Endothelial cell of hepatic sinusoid (primary cell): ENCODE measurements at regions not wholly inside any gene's neighbourhood (a gene's known extent, or its start where the extent isn't known, plus 50 kb on each side); places are given as distances from the start of the nearest gene placed in this dataset.
"Not testable (repeated sequence)": the region's sequence is repeated elsewhere in the genome, so short reads cannot be mapped to it uniquely, and the experiment has no call there.

Experiments
- in situ Hi-C: cut with HindIII; loops from 2 replicates; pipeline ENCODE4 v1.10.0; 2017; ENCODE audit warnings: low sequenced_read_pairs

DNA sequence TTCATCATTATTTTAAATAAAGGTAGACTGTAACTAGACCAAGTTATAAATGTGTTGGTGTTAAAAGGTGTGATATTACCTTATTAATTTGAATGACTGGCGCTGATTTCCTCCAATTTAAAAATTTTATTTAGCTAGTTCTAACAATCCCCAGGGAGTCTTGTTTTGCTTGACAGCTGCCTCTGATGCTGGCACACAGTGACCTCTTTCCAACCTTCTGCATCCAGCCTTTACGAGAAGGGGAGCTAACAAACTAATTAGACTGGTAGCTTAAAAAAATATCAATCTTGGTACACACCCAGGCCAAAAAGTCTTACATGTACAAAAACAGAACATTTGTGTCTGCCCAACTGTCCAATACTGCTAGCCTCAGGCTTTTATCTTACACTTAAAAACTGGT lies 51.8 kb upstream of the ENPEP start:
- in situ Hi-C loops = no loop called here

DNA sequence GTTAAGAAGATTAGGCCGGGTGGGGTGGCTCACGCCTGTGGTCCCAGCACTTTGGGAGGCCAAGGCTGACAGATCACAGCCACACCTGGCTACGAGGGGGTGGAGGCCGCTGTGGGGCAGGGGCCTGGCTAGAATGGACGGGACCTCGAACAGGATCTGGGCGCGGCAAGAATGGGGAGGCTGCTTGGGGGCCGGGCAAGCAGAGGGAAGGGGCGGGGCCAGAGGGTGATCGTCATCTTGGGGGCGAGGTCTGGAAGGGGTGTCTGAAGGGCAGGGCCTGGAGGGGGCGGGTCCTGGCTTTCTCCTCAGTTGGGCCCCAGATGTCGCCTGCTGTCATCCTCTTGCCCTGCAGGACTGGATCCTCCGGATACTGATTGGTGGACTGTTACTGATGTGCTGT lies 57.3 kb upstream of the ENPEP start:
- in situ Hi-C loops = no loop called here

DNA sequence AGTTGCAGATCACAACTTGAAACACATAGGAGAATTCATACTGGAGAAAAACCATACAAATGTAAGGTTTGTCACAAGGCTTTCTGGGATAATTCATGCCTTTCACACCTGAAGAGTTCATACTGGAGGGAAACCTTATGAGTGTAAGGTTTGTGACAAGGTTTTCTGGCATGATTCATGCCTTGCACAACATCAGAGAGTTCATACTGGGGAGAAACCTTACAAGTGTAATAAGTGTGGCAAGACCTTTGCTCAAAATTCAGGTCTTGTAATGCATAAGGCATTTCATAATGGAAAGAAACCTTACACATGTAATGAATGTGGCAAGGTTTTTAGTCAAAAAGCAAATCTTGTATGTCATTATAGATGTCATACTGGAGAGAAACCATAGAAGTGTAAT lies 58.8 kb upstream of the ENPEP start:
- in situ Hi-C loops = no loop called here

GRCh38 chr4:110415478-110415877 lies 60.5 kb upstream of the ENPEP start:
- in situ Hi-C loops = no loop called here

- in situ Hi-C loops = no loop called here
Measured at GRCh38 chr4:110415041-110415440, 60.9 kb upstream of the ENPEP start.

DNA sequence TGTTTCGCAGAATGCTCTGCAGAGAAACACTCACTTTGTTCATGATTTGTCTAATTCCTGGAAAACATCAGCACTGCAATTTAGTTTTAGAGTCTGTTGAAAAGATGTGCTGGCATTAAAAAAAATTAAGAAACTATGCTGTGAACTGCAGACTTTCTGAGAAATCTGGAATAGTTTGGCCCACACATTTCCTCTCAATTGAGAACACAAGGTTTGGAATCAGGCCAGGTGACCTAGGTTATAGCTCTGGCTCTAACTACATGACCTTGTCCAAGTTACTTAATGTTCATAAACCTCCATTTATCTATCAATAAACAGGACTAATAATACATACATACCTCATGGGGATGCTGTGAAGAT lies 61.4 kb upstream of the ENPEP start:
- in situ Hi-C loops = no loop called here

GRCh38 chr4:110413807-110414560 lies 62.0 kb upstream of the ENPEP start:
- in situ Hi-C loops = not testable (repeated sequence)

DNA sequence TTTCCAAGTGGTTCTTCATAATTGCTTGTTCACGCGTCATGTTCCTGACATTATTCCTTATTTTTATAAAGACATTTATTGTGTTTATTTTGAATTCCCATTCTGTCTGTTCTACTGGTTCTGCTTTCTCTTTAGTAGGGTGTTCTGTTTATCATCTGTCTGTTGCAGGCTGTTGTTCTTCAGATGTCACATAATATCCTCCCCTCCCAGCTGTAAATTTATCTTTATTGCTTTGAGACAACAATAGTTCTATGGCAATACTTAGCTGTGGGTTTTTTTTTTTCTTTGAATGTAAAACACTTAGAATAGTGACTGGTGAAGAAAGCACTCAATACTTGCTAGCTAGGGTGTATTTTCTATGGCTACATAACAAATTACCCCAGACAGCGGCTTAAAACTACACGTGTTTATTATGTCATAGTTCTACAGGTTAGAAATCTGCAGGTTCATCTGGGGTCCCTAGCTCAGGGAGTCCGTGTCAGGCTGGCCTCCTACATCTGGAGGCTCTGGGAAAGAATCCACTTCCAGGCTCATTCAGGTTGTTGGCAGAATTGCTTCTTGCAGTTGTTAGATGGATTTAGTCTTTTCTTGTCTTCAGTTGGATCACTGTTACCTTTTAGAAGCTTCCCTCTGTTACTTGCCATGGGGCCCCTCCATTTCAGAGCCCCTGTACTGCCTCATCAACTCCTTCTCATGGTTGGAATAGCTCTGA lies 63.4 kb upstream of the ENPEP start:
- in situ Hi-C loops = no loop called here

DNA sequence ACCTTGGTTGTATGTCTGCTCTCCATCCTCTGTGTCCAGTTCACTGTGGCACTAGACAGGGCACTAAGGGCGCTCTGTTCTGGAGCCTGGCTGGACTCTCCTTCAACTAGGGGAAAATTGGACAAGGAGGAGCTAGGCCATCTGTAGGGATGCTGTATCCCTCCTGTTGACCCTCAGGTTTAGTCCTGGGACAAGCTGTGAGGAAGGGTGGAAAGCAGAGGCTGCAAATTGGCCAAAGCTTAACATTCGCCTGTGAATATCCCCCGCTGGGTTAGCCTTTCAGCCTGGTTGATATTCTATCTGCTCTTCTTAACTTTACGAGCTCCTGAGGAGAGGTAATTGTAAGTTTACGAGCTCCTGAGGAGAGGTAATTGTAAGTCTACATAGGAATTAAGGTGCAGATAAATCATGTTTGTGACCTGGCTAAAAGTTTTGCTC lies 64.4 kb upstream of the ENPEP start:
- in situ Hi-C loops = no loop called here

GRCh38 chr4:110410853-110411573 lies 64.9 kb upstream of the ENPEP start:
- in situ Hi-C loops = not testable (repeated sequence)

GRCh38 chr4:110400086-110400485 lies 75.9 kb upstream of the ENPEP start:
- in situ Hi-C loops = no loop called here

- in situ Hi-C loops = not testable (repeated sequence)
Measured at GRCh38 chr4:110399046-110399445, 76.9 kb upstream of the ENPEP start.

- in situ Hi-C loops = no loop called here
Measured at GRCh38 chr4:110396963-110397362, 79.0 kb upstream of the ENPEP start.

DNA sequence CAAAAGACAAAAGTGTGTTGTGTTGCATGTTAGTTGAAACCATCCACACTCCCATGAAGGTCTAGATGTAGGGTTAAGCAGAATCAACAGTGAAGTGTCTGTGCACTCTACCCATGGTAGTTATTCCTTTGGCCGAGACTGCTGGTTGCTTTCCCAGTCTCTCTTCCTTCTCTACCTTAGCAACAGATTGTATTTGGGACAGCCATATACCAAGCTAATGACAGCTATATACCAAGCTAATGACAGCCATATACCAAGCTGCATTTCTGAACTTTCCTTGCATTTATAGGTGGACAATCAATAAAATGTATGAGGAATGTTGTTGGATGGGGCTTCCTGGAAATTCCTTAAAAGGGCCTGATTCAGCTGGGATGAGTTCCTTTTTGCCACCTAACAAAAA lies 80.5 kb upstream of the ENPEP start:
- in situ Hi-C loops = no loop called here

DNA sequence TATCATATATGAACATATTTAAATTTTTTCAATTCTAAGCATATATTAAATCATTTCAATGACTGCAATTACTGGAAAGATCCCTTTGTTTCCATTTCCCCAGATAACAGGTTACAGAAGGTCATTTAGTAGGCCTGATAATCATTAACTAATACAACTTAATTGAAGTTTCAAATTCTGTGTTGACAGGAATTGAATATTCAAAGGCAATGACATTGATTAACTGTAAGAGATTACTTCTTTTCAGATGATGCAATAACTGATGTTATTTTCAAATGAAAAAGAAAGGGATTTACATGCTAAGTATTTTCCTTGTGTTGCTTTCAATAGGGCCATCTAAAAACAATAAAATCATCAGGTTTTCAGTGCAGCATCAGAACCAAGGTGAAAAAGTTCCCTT lies 81.1 kb upstream of the ENPEP start:
- in situ Hi-C loops = no loop called here

DNA sequence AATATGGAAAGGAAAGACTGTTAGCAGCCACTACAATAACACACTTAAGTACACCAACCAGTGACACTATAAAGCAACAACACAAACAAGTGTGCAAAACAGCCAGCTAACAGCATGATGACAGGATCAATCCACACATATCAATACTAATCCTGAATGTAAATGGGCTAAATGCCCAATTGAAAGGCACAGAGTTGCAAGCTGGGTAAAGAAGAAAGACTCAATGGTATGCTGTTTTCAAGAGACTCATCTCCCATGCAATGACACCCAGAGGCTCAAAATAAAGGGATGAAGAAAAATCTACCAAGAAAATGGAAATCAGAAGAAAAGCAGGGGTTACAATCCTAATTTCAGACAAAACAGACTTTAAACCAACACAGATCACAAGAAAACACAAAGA lies 94.2 kb upstream of the ENPEP start:
- in situ Hi-C loops = no loop called here

DNA sequence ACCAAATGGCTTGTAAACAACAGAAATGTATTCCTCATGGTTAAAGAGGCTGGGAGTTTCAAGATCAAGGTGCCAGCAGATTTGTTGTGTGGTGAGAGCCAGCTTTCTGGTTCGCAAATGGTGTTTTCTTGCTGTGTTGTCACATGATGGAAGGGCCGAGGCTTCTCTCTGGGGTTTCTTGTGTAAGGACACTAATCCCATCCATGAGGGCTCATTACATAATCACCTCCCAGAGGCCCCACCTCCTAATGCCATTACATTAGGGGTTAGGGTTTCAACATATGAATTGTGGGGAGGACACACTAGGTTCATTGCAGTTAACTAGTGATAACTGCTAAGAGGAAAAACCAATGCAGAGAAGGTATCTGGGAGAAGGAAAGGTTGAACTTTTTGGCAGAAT lies 103.5 kb upstream of the ENPEP start:
- in situ Hi-C loops = no loop called here

- in situ Hi-C loops = no loop called here
Measured at GRCh38 chr4:110371016-110371770, 104.8 kb upstream of the ENPEP start.

DNA sequence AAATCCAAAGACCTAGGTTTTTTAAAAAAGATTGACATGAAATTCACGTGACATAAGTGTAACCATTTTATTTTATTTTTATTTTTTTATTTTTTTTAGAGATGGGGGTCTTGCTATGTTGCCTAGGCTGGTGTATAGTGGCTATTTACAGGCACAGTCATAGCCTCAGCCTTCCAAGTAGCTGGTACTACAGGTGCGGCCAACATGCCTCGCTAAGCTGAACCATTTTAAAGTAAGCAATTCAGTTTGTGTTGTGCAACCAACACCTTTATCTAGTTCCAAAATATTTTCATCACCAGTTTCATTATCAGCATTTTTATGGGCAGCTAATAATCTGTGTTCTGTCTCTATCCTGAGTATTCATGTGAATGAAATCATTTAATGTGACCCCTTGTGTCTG lies 107.5 kb upstream of the ENPEP start:
- in situ Hi-C loops = no loop called here

- in situ Hi-C loops = no loop called here
Measured at GRCh38 chr4:110367156-110367555, 108.8 kb upstream of the ENPEP start.

- in situ Hi-C loops = no loop called here
Measured at GRCh38 chr4:110365761-110366160, 110.2 kb upstream of the ENPEP start.
